ENCODE measurements at regions not wholly inside any gene's neighbourhood (a gene's known extent, or its start where the extent isn't known, plus 50 kb on each side); places are given as distances from the start of the nearest gene placed in this dataset.
A peak's percentile ranks its signal among the peaks of the same experiment; 100 is the strongest.

GRCh38 chr11:90916706-90917105, 693.9 kb upstream of the CHORDC1 start:
- intact Hi-C loops (cut with DNase I), result no loop called here
- no peak for DNase-seq

- DNase-seq, result no peak
- intact Hi-C loops (cut with DNase I), result no loop called here
Measured at GRCh38 chr11:90913131-90913668, 690.4 kb upstream of the CHORDC1 start.

- intact Hi-C loops (cut with DNase I), result no loop called here
- DNase-seq, result no peak
Measured at GRCh38 chr11:90912631-90913030, 689.8 kb upstream of the CHORDC1 start.

- no peak for DNase-seq
- intact Hi-C loops (cut with DNase I), result no loop called here
Measured at GRCh38 chr11:90911192-90911591, 688.3 kb upstream of the CHORDC1 start.

GRCh38 chr11:90908074-90908473, 685.2 kb upstream of the CHORDC1 start:
- no peak for DNase-seq
- intact Hi-C loops (cut with DNase I), result no loop called here

- intact Hi-C loops (cut with DNase I), result no loop called here
- no peak for DNase-seq
Measured at GRCh38 chr11:90895850-90896249, 673.0 kb upstream of the CHORDC1 start.

GRCh38 chr11:90890347-90890746, 667.5 kb upstream of the CHORDC1 start:
- no peak for DNase-seq
- intact Hi-C loops (cut with DNase I), result no loop called here

- intact Hi-C loops (cut with DNase I), result no loop called here
- no peak for DNase-seq
Measured at GRCh38 chr11:90884181-90884580, 661.3 kb upstream of the CHORDC1 start.

- no peak for DNase-seq
- intact Hi-C loops (cut with DNase I), result no loop called here
Measured at GRCh38 chr11:90874986-90875385, 652.1 kb upstream of the CHORDC1 start.

GRCh38 chr11:90874281-90874680, 651.4 kb upstream of the CHORDC1 start:
- intact Hi-C loops (cut with DNase I), result no loop called here

GRCh38 chr11:90867416-90867815, 644.6 kb upstream of the CHORDC1 start:
- intact Hi-C loops (cut with DNase I), result no loop called here
- DNase-seq, result peak in 13 of 42 donors; percentile 3 to 55 (median 10)

More at GRCh38 chr11:90874281-90874680, 651.4 kb upstream of the CHORDC1 start:
- DNase-seq, result no peak

GRCh38 chr11:90856790-90857189, 633.9 kb upstream of the CHORDC1 start:
- intact Hi-C loops (cut with DNase I), result no loop called here
- DNase-seq, result no peak

- DNase-seq, result peak in 14 of 42 donors; percentile 0 to 57 (median 8)
- intact Hi-C loops (cut with DNase I), result no loop called here
Measured at GRCh38 chr11:90855531-90855930, 632.7 kb upstream of the CHORDC1 start.

GRCh38 chr11:90851196-90851595, 628.3 kb upstream of the CHORDC1 start:
- no peak for DNase-seq
- intact Hi-C loops (cut with DNase I), result no loop called here

GRCh38 chr11:90849312-90849711, 626.5 kb upstream of the CHORDC1 start:
- DNase-seq, result no peak
- intact Hi-C loops (cut with DNase I), result no loop called here

- no peak for DNase-seq
Measured at GRCh38 chr11:90847268-90847886, 624.5 kb upstream of the CHORDC1 start.

GRCh38 chr11:90846628-90847027, 623.8 kb upstream of the CHORDC1 start:
- intact Hi-C loops (cut with DNase I), result no loop called here
- DNase-seq, result no peak

More at GRCh38 chr11:90847268-90847886, 624.5 kb upstream of the CHORDC1 start:
- intact Hi-C loops (cut with DNase I), result no loop called here

- no peak for DNase-seq
- intact Hi-C loops (cut with DNase I), result no loop called here
Measured at GRCh38 chr11:90845799-90846198, 623.0 kb upstream of the CHORDC1 start.

GRCh38 chr11:90845126-90845525, 622.3 kb upstream of the CHORDC1 start:
- intact Hi-C loops (cut with DNase I), result no loop called here
- no peak for DNase-seq

- no peak for DNase-seq
- intact Hi-C loops (cut with DNase I), result no loop called here
Measured at GRCh38 chr11:90844041-90844440, 621.2 kb upstream of the CHORDC1 start.

GRCh38 chr11:90842681-90843080, 619.8 kb upstream of the CHORDC1 start:
- intact Hi-C loops (cut with DNase I), result no loop called here
- DNase-seq, result no peak

Measured in head of caudate nucleus (tissue), 42 donors.